Suprapubic skin (tissue), 3 donors: ENCODE measurements at regions not wholly inside any gene's neighbourhood (a gene's known extent, or its start where the extent isn't known, plus 50 kb on each side); places are given as distances from the start of the nearest gene placed in this dataset.

Source experiments
- CTCF ChIP-seq, 2 donors: fragments of 200-600 bp in 1 of 2; fragments of 450-650 bp in 1 of 2; sonication (generic) in 1 of 2; IDR thresholded peaks; one replicate each; pipeline ENCODE4 v1.5.1; 2016 to 2019; ENCODE audit warnings: antibody characterized with exemption in 2 of 2, mild to moderate bottlenecking in 1 of 2, moderate library complexity in 1 of 2
- EP300 ChIP-seq: sonication (generic); formaldehyde crosslinking; IDR thresholded peaks from one replicate; pipeline ENCODE4 v1.6.1; 2017; ENCODE audit warnings: antibody characterized with exemption
- POLR2A ChIP-seq, 2 donors: fragments of 450-650 bp; IDR thresholded peaks; one replicate each; pipeline ENCODE4 v1.6.1; 2017; ENCODE audit warnings: antibody characterized with exemption in 2 of 2, mild to moderate bottlenecking in 2 of 2, moderate library complexity in 2 of 2

GRCh38 chr17:79179334-79179733 lies 104.7 kb downstream of the ENGASE start:
- no peak for TF ChIP-seq CTCF (IDR thresholded peaks at IDR 0.05)
- TF ChIP-seq POLR2A (IDR thresholded peaks at IDR 0.05), result no peak
- TF ChIP-seq EP300, result no peak
